Retinal pigment epithelial cell (primary cell): ENCODE measurements at regions not wholly inside any gene's neighbourhood (a gene's known extent, or its start where the extent isn't known, plus 50 kb on each side); places are given as distances from the start of the nearest gene placed in this dataset.
"Not testable (repeated sequence)": the region's sequence is repeated elsewhere in the genome, so short reads cannot be mapped to it uniquely, and the experiment has no call there.

Source experiments
- DNase-seq: peaks from one replicate; pipeline ENCODE4 v3.0.0-alpha.2; 2010; ENCODE audit warnings: low read depth
- H3K4me3 ChIP-seq: 2 replicates; pipeline ENCODE4 v1.5.1; 2011; ENCODE audit warnings: mild to moderate bottlenecking, low read length, control low read depth, moderate library complexity

GRCh38 chr21:5064581-5065142 lies 5456.7 kb upstream of the TPTE start:
- not testable (repeated sequence) for DNase-seq, H3K4me3 ChIP-seq

- not testable (repeated sequence) for H3K4me3 ChIP-seq, DNase-seq
Measured at GRCh38 chr21:5065240-5066211, 5455.9 kb upstream of the TPTE start.

GRCh38 chr21:5066682-5067251 lies 5454.6 kb upstream of the TPTE start:
- H3K4me3 ChIP-seq, DNase-seq: not testable (repeated sequence)

GRCh38 chr21:5067326-5068048 lies 5453.9 kb upstream of the TPTE start:
- DNase-seq, H3K4me3 ChIP-seq: not testable (repeated sequence)

- not testable (repeated sequence) for H3K4me3 ChIP-seq, DNase-seq
Measured at GRCh38 chr21:5068649-5069048, 5452.7 kb upstream of the TPTE start.

GRCh38 chr21:5071180-5071579 lies 5450.2 kb upstream of the TPTE start:
- not testable (repeated sequence) for DNase-seq, H3K4me3 ChIP-seq

GRCh38 chr21:5076854-5077253 lies 5444.5 kb upstream of the TPTE start:
- not testable (repeated sequence) for DNase-seq, H3K4me3 ChIP-seq

GRCh38 chr21:5079361-5079760 lies 5442.0 kb upstream of the TPTE start:
- not testable (repeated sequence) for DNase-seq, H3K4me3 ChIP-seq

GRCh38 chr21:5080015-5080414 lies 5441.4 kb upstream of the TPTE start:
- DNase-seq, H3K4me3 ChIP-seq: not testable (repeated sequence)

- DNase-seq, H3K4me3 ChIP-seq: not testable (repeated sequence)
Measured at GRCh38 chr21:5084246-5084645, 5437.1 kb upstream of the TPTE start.

- DNase-seq, result not testable (repeated sequence)
Measured at GRCh38 chr21:5085456-5085855, 5435.9 kb upstream of the TPTE start.

GRCh38 chr21:5086416-5086815 lies 5435.0 kb upstream of the TPTE start:
- DNase-seq, result not testable (repeated sequence)

More at GRCh38 chr21:5085456-5085855, 5435.9 kb upstream of the TPTE start:
- not testable (repeated sequence) for H3K4me3 ChIP-seq

GRCh38 chr21:5088820-5089219 lies 5432.6 kb upstream of the TPTE start:
- H3K4me3 ChIP-seq, DNase-seq: not testable (repeated sequence)

More at GRCh38 chr21:5086416-5086815, 5435.0 kb upstream of the TPTE start:
- H3K4me3 ChIP-seq, result not testable (repeated sequence)

- H3K4me3 ChIP-seq, DNase-seq: not testable (repeated sequence)
Measured at GRCh38 chr21:5089399-5090089, 5431.8 kb upstream of the TPTE start.

GRCh38 chr21:5090132-5091079 lies 5431.0 kb upstream of the TPTE start:
- not testable (repeated sequence) for DNase-seq, H3K4me3 ChIP-seq

GRCh38 chr21:5091274-5091673 lies 5430.1 kb upstream of the TPTE start:
- not testable (repeated sequence) for H3K4me3 ChIP-seq, DNase-seq

- H3K4me3 ChIP-seq, DNase-seq: not testable (repeated sequence)
Measured at GRCh38 chr21:5095628-5096027, 5425.8 kb upstream of the TPTE start.
